ENCODE measurements at regions not wholly inside any gene's neighbourhood (a gene's known extent, or its start where the extent isn't known, plus 50 kb on each side); places are given as distances from the start of the nearest gene placed in this dataset.

GRCh38 chr12:23128462-23128861 is 503.5 kb downstream of the ETNK1 start:
- TF ChIP-seq POLR2AphosphoS5 (IDR thresholded peaks at IDR 0.05; ENCODE audit: low read depth, low read length): no peak
- no peak for TF ChIP-seq PAX5 (IDR thresholded peaks at IDR 0.05; ENCODE audit: insufficient read depth, low read length, severe bottlenecking)
